Testis (tissue), 2 donors: ENCODE measurements at regions not wholly inside any gene's neighbourhood (a gene's known extent, or its start where the extent isn't known, plus 50 kb on each side); places are given as distances from the start of the nearest gene placed in this dataset.
"Not testable (repeated sequence)": the region's sequence is repeated elsewhere in the genome, so short reads cannot be mapped to it uniquely, and the experiment has no call there.

ENCODE experiments used
- DNase-seq: peaks from one replicate; pipeline ENCODE4 v3.0.0-alpha.2; 2019
- H3K27ac ChIP-seq, 2 donors: fragments of 200-600 bp; sonication (generic); one replicate each; pipeline ENCODE4 v1.5.1; 2019
- H3K27me3 ChIP-seq: fragments of 200-600 bp; sonication (generic); one replicate; pipeline ENCODE4 v1.5.1; 2019
- H3K36me3 ChIP-seq: fragments of 200-600 bp; sonication (generic); one replicate; pipeline ENCODE4 v1.5.1; 2017; ENCODE audit warnings: low read depth; ENCODE audit errors: missing control alignments
- H3K4me1 ChIP-seq: fragments of 200-600 bp; sonication (generic); one replicate; pipeline ENCODE4 v1.5.1; 2019
- H3K4me3 ChIP-seq, 2 donors: fragments of 200-600 bp; sonication (generic); one replicate each; pipeline ENCODE4 v1.5.1; 2017 to 2019
- H3K9me3 ChIP-seq: fragments of 200-600 bp; sonication (generic); one replicate; pipeline ENCODE4 v1.5.1; 2017
- CTCF ChIP-seq, 3 experiments: fragments of 450-650 bp in 2 of 3; fragments of 200-600 bp in 1 of 3; sonication (generic) in 1 of 3; IDR thresholded peaks; one replicate each; pipeline ENCODE4 v1.5.1; 2016 to 2019; ENCODE audit warnings: antibody characterized with exemption in 3 of 3, mild to moderate bottlenecking in 2 of 3, moderate library complexity in 1 of 3
- POLR2A ChIP-seq: fragments of 450-650 bp; IDR thresholded peaks from one replicate; pipeline ENCODE4 v1.6.1; 2017; ENCODE audit warnings: antibody characterized with exemption, mild to moderate bottlenecking, moderate library complexity
- WGBS, 2 donors: methylation state at CpG; one replicate each; pipeline ENCODE4 v1.1.5; 2018; 5-methylcytosine and 5-hydroxymethylcytosine counted together
- intact Hi-C: fragments of 100-400 bp; cut with DNase I; formaldehyde crosslinking; loops from one replicate; pipeline ENCODE4 v1.15.1; 2023; ENCODE audit warnings: low total_unique reads

DNA sequence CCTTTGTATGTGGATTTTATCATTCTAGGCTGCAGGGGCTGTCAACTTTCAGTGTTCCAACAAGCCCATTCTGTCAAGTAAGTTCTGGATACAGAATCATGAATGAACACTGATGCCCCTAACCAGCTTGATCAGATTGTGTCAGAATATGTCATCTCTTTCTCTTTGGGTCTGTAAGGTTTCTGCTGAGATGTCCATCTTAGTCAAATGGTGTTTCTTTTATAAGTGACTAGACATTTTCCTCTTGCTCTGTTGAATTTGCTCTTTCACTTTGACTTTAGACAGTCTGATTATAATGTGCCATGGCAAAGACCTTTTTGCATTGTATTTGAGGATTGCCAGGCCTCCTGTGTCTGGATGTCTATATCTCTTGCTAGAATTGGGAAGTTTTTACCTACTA is 660.9 kb upstream of the CBLB start:
- intact Hi-C loops: no loop called here
- Histone ChIP-seq H3K36me3 (no peaks in the 10 kb centered on the region), H3K27me3 (no peaks in the 10 kb centered on the region), H3K9me3 (no peaks in the 10 kb centered on the region), H3K27ac (no peak overlapping the region), H3K4me1 (no peaks in the 10 kb centered on the region), H3K4me3 (no peak overlapping the region)
- DNase-seq: no peak
- TF ChIP-seq POLR2A: no peak
- TF ChIP-seq CTCF (IDR thresholded peaks at IDR 0.05): no peak

DNA sequence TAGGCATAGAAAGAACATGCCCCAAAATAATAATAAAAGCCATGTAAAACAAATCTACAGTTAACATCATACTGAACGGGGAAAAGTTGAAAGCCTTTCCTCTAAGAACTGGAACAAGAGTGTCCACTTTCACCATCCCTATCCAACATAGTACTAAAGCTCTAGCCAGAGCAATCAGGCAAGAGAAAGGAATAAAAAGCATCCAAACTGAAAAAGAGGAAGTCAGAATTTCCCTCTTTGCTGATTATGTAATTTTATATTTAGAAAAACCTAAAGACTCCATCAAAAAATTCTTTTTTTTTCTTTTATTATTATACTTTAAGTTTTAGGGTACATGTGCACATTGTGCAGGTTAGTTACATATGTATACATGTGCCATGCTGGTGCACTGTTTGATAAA is 661.6 kb upstream of the CBLB start:
- no peak overlapping the region for H3K4me3 ChIP-seq
- no peaks in the 10 kb centered on the region for H3K36me3 ChIP-seq
- no peak for DNase-seq
- intact Hi-C loops: no loop called here
- H3K9me3 ChIP-seq: no peaks in the 10 kb centered on the region
- H3K27ac ChIP-seq: no peak overlapping the region
- TF ChIP-seq POLR2A (no peak), CTCF (IDR thresholded peaks at IDR 0.05) (no peak)
- 84 to 88% methylated on average over 1 of the region's 1 CpG for WGBS, 2 donors
- H3K4me1 ChIP-seq: no peaks in the 10 kb centered on the region
- no peaks in the 10 kb centered on the region for H3K27me3 ChIP-seq

DNA sequence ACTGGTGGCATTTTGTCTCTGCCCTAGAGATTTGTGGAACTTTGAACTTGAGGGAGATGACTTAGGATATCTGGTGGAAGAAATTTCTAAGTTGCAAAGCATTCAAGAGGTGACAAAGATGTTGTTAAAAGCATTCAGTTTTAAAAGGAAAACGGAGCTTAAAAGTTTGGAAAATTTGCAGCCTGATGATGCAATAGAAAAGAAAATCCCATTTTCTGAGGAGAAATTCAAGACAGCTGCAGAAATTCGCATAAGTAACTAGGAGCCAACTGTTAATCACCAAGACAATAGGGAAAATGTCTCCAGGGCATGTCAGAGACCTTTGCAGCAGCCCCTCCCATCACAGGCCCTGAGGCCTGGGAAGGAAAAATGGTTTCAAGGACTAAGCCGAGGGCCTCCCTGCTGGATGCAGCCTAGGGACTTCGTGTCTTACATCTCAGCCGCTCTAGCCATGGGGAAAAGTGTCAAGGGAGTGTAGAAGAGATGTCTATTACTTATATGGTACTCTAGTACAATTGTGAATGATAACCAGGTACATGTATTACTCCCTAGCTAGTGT is 663.0 kb upstream of the CBLB start:
- H3K27me3 ChIP-seq, intact Hi-C loops, DNase-seq, H3K4me1 ChIP-seq, H3K36me3 ChIP-seq, H3K27ac ChIP-seq, H3K4me3 ChIP-seq, H3K9me3 ChIP-seq: not testable (repeated sequence)
- WGBS, 2 donors: 82 to 91% methylated on average over 5 of the region's 5 CpGs

DNA sequence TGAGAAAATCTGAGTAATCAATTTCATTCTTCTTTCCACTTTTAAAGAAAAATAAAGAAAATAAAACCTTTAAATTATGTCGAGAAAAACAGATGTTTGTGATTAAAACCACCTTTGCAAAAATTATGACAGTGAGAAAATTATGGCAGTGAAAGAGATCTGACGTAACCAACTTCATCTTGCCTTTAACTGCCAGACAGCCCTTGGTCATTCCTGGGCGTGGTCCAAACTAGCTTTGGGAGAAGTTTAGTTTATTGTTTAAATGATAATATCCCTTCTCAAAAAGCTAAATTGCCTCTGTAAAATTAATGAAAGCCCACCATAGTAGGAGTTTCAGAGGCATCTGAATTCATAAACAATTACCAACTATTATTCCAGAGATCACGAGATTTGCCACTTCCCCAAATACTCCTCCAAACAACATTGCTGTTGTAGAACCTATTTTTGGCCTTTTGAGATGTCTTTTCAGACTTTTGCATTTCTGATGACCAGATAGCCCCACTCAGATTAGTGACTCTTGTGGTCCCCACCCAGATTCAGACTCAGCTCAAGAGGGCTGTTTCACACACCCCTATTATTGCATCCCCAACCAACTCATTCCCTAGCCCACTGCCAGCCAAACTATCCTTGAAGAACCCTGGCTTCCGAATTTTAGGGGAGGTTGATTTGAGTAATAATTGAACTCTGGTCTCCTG is 664.4 kb upstream of the CBLB start:
- Histone ChIP-seq H3K4me1 (no peaks in the 10 kb centered on the region), H3K36me3 (no peaks in the 10 kb centered on the region), H3K9me3 (no peaks in the 10 kb centered on the region), H3K4me3 (no peak overlapping the region), H3K27ac (no peak overlapping the region), H3K27me3 (no peaks in the 10 kb centered on the region)
- 91 to 95% methylated on average over 5 of the region's 5 CpGs for WGBS, 2 donors
- intact Hi-C loops: no loop called here
- TF ChIP-seq CTCF (IDR thresholded peaks at IDR 0.05) (no peak), POLR2A (no peak)
- DNase-seq: no peak

DNA sequence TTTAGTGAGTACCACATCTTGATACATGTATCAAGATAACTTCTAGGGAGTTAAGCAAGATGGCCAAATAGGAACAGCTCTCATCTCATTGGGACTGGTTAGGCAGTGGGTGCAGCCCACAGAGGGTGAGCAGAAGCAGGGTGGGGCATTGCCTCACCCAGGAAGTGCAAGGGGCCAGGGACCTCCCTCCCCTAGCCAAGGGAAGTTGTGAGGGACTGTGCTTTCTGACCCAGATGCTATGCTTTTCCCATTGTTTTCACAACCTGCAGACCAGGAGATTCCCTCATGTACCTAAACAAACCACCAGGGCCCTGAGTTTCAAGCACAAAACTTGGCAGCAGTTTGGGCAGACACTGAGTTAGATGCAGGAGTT is 665.0 kb upstream of the CBLB start:
- no peak overlapping the region for H3K4me3 ChIP-seq
- no peaks in the 10 kb centered on the region for H3K9me3 ChIP-seq
- TF ChIP-seq POLR2A: no peak
- TF ChIP-seq CTCF (IDR thresholded peaks at IDR 0.05): no peak
- H3K4me1 ChIP-seq: no peaks in the 10 kb centered on the region
- H3K27ac ChIP-seq: no peak overlapping the region
- no peaks in the 10 kb centered on the region for H3K36me3 ChIP-seq
- DNase-seq: no peak
- H3K27me3 ChIP-seq: no peaks in the 10 kb centered on the region
- intact Hi-C loops: no loop called here
